ENCODE measurements at regions not wholly inside any gene's neighbourhood (a gene's known extent, or its start where the extent isn't known, plus 50 kb on each side); places are given as distances from the start of the nearest gene placed in this dataset.
A peak's percentile ranks its signal among the peaks of the same experiment; 100 is the strongest.

- H3K9me3 ChIP-seq (ENCODE audit: control insufficient read depth in 1 of 2, low read length in 2 of 2): no peaks in the 10 kb centered on the region
- CTCF ChIA-PET (ENCODE audit: partially characterized antibody): no interaction called here
- Mint-ChIP-seq H3K36me3 (no peaks in the 10 kb centered on the region), H3K4me3 (no peak overlapping the region), H3K9me3 (peaks cover 0 to 6% (median 5%) of the 10 kb centered on the region in 8 donors), H3K27me3 (peaks cover 1 to 9% of the 10 kb centered on the region in 2 donors), H3K4me1 (peaks cover 0 to 7% (median 0%) of the 10 kb centered on the region in 4 donors), H3K27ac (no peak overlapping the region)
- no peak for DNase-seq
- intact Hi-C loops (cut with micrococcal nuclease): no loop called here
- no peaks in the 10 kb centered on the region for H3K36me3 ChIP-seq (ENCODE audit: insufficient read depth, low read length)
- H3K4me3 ChIP-seq (ENCODE audit: low read length in 2 of 2): no peak overlapping the region
- H3K27me3 ChIP-seq (ENCODE audit: insufficient read depth, low read length): no peaks in the 10 kb centered on the region
- no peak overlapping the region for H3K27ac ChIP-seq (ENCODE audit: low read depth, low read length)
- H3K4me1 ChIP-seq (ENCODE audit: insufficient read depth, low read length): no peaks in the 10 kb centered on the region
- POLR2A ChIA-PET (ENCODE audit: partially characterized antibody): no interaction called here
These were observed 200.9 kb downstream of the HHIPL2 start for GRCh38 chr1:222346955-222347354.

- CTCF ChIA-PET (ENCODE audit: partially characterized antibody): no interaction called here
- no peaks in the 10 kb centered on the region for H3K27me3 ChIP-seq (ENCODE audit: insufficient read depth, low read length)
- no peaks in the 10 kb centered on the region for H3K9me3 ChIP-seq (ENCODE audit: control insufficient read depth in 1 of 2, low read length in 2 of 2)
- POLR2A ChIA-PET (ENCODE audit: partially characterized antibody): no interaction called here
- intact Hi-C loops (cut with micrococcal nuclease): no loop called here
- no peaks in the 10 kb centered on the region for H3K36me3 ChIP-seq (ENCODE audit: insufficient read depth, low read length)
- Mint-ChIP-seq H3K9me3 (peaks cover 0 to 1% (median 0%) of the 10 kb centered on the region in 8 donors), H3K27me3 (peaks cover 0 to 2% of the 10 kb centered on the region in 2 donors), H3K4me1 (peaks cover 0 to 6% (median 0%) of the 10 kb centered on the region in 4 donors), H3K4me3 (no peak overlapping the region), H3K27ac (no peak overlapping the region), H3K36me3 (no peaks in the 10 kb centered on the region)
- DNase-seq: no peak
- no peak overlapping the region for H3K27ac ChIP-seq (ENCODE audit: low read depth, low read length)
- H3K4me3 ChIP-seq (ENCODE audit: low read length in 2 of 2): no peak overlapping the region
- no peaks in the 10 kb centered on the region for H3K4me1 ChIP-seq (ENCODE audit: insufficient read depth, low read length)
These were observed 208.4 kb downstream of the HHIPL2 start for GRCh38 chr1:222339376-222339947.

GRCh38 chr1:222335586-222335985 is 212.3 kb downstream of the HHIPL2 start:
- Histone ChIP-seq H3K9me3 (ENCODE audit: control insufficient read depth in 1 of 2, low read length in 2 of 2) (no peaks in the 10 kb centered on the region), H3K4me3 (ENCODE audit: low read length in 2 of 2) (no peak overlapping the region), H3K36me3 (ENCODE audit: insufficient read depth, low read length) (no peaks in the 10 kb centered on the region), H3K27me3 (ENCODE audit: insufficient read depth, low read length) (no peaks in the 10 kb centered on the region), H3K4me1 (ENCODE audit: insufficient read depth, low read length) (no peaks in the 10 kb centered on the region), H3K27ac (ENCODE audit: low read depth, low read length) (no peak overlapping the region)
- Mint-ChIP-seq H3K4me3 (no peak overlapping the region), H3K4me1 (peaks cover 0 to 3% (median 0%) of the 10 kb centered on the region in 4 donors), H3K27ac (no peak overlapping the region), H3K9me3 (no peaks in the 10 kb centered on the region), H3K27me3 (peaks cover 0 to 2% of the 10 kb centered on the region in 2 donors), H3K36me3 (no peaks in the 10 kb centered on the region)
- DNase-seq: no peak
- ChIA-PET CTCF (ENCODE audit: partially characterized antibody) (no interaction called here), POLR2A (ENCODE audit: partially characterized antibody) (no interaction called here)
- intact Hi-C loops (cut with micrococcal nuclease): no loop called here

- CTCF ChIA-PET (ENCODE audit: partially characterized antibody): interaction anchor here (0.9 kb wide), 1 partner anchor 10 kb away, joined by 4 read pairs; no protein-coding TSS in a partner anchor
- POLR2A ChIA-PET (ENCODE audit: partially characterized antibody): no interaction called here
- peaks cover 0 to 5% (median 0%) of the 10 kb centered on the region in 8 donors for H3K9me3 Mint-ChIP-seq
These were observed 213.8 kb downstream of the HHIPL2 start for GRCh38 chr1:222334026-222334680.

GRCh38 chr1:222331765-222332164 is 216.1 kb downstream of the HHIPL2 start:
- H3K36me3 ChIP-seq (ENCODE audit: insufficient read depth, low read length): no peaks in the 10 kb centered on the region
- H3K27me3 Mint-ChIP-seq: no peaks in the 10 kb centered on the region

More at GRCh38 chr1:222334026-222334680, 213.8 kb downstream of the HHIPL2 start:
- H3K36me3 ChIP-seq (ENCODE audit: insufficient read depth, low read length): no peaks in the 10 kb centered on the region
- intact Hi-C loops (cut with micrococcal nuclease): no loop called here
- H3K27me3 Mint-ChIP-seq: peaks cover 0 to 2% of the 10 kb centered on the region in 2 donors
- no peak overlapping the region for H3K27ac Mint-ChIP-seq
- H3K4me3 ChIP-seq (ENCODE audit: low read length in 2 of 2): no peak overlapping the region
- no peak overlapping the region for H3K4me3 Mint-ChIP-seq
- no peaks in the 10 kb centered on the region for H3K27me3 ChIP-seq (ENCODE audit: insufficient read depth, low read length)
- DNase-seq: no peak
- H3K27ac ChIP-seq (ENCODE audit: low read depth, low read length): no peak overlapping the region
- peaks cover 0 to 3% (median 0%) of the 10 kb centered on the region in 4 donors for H3K4me1 Mint-ChIP-seq
- H3K9me3 ChIP-seq (ENCODE audit: control insufficient read depth in 1 of 2, low read length in 2 of 2): no peaks in the 10 kb centered on the region
- H3K36me3 Mint-ChIP-seq: peaks cover 0 to 3% of the 10 kb centered on the region in 2 donors
- no peaks in the 10 kb centered on the region for H3K4me1 ChIP-seq (ENCODE audit: insufficient read depth, low read length)

GRCh38 chr1:222331340-222331739 is 216.6 kb downstream of the HHIPL2 start:
- Histone ChIP-seq H3K27me3 (ENCODE audit: insufficient read depth, low read length) (no peaks in the 10 kb centered on the region), H3K36me3 (ENCODE audit: insufficient read depth, low read length) (no peaks in the 10 kb centered on the region), H3K9me3 (ENCODE audit: control insufficient read depth in 1 of 2, low read length in 2 of 2) (no peaks in the 10 kb centered on the region), H3K27ac (ENCODE audit: low read depth, low read length) (no peak overlapping the region), H3K4me1 (ENCODE audit: insufficient read depth, low read length) (no peaks in the 10 kb centered on the region), H3K4me3 (ENCODE audit: low read length in 2 of 2) (no peak overlapping the region)
- POLR2A ChIA-PET (ENCODE audit: partially characterized antibody): no interaction called here
- Mint-ChIP-seq H3K4me3 (no peak overlapping the region), H3K9me3 (peaks cover 0 to 5% (median 0%) of the 10 kb centered on the region in 8 donors), H3K27ac (no peak overlapping the region), H3K36me3 (peaks cover 0 to 3% of the 10 kb centered on the region in 2 donors), H3K27me3 (no peaks in the 10 kb centered on the region), H3K4me1 (peaks cover under 1 to 7% (median 1%) of the 10 kb centered on the region in 4 donors)
- CTCF ChIA-PET (ENCODE audit: partially characterized antibody): no interaction called here
- DNase-seq: no peak
- intact Hi-C loops (cut with micrococcal nuclease): no loop called here

More at GRCh38 chr1:222331765-222332164, 216.1 kb downstream of the HHIPL2 start:
- Mint-ChIP-seq H3K9me3 (peaks cover 0 to 5% (median 0%) of the 10 kb centered on the region in 8 donors), H3K4me3 (no peak overlapping the region), H3K36me3 (peaks cover 0 to 3% of the 10 kb centered on the region in 2 donors), H3K4me1 (peaks cover 0 to 4% (median 0%) of the 10 kb centered on the region in 4 donors), H3K27ac (no peak overlapping the region)
- no peaks in the 10 kb centered on the region for H3K27me3 ChIP-seq (ENCODE audit: insufficient read depth, low read length)
- intact Hi-C loops (cut with micrococcal nuclease): no loop called here
- no peak overlapping the region for H3K27ac ChIP-seq (ENCODE audit: low read depth, low read length)
- no peak overlapping the region for H3K4me3 ChIP-seq (ENCODE audit: low read length in 2 of 2)
- CTCF ChIA-PET (ENCODE audit: partially characterized antibody): no interaction called here
- POLR2A ChIA-PET (ENCODE audit: partially characterized antibody): no interaction called here
- no peak for DNase-seq
- no peaks in the 10 kb centered on the region for H3K9me3 ChIP-seq (ENCODE audit: control insufficient read depth in 1 of 2, low read length in 2 of 2)
- H3K4me1 ChIP-seq (ENCODE audit: insufficient read depth, low read length): no peaks in the 10 kb centered on the region

GRCh38 chr1:222329493-222330045 is 218.3 kb downstream of the HHIPL2 start:
- peaks cover 7 to 12% (median 8%) of the 10 kb centered on the region in 4 donors for H3K4me1 Mint-ChIP-seq
- H3K27me3 ChIP-seq (ENCODE audit: insufficient read depth, low read length): no peaks in the 10 kb centered on the region
- ChIA-PET CTCF (ENCODE audit: partially characterized antibody) (no interaction called here), POLR2A (ENCODE audit: partially characterized antibody) (no interaction called here)
- no peak overlapping the region for H3K4me3 Mint-ChIP-seq
- H3K36me3 Mint-ChIP-seq: peaks cover 0 to 3% of the 10 kb centered on the region in 2 donors
- intact Hi-C loops (cut with micrococcal nuclease): no loop called here
- H3K27ac Mint-ChIP-seq: peak overlapping the region in 1 of 7 donors; percentile 37
- no peaks in the 10 kb centered on the region for H3K4me1 ChIP-seq (ENCODE audit: insufficient read depth, low read length)
- H3K4me3 ChIP-seq (ENCODE audit: low read length in 2 of 2): no peak overlapping the region
- no peak for DNase-seq
- no peaks in the 10 kb centered on the region for H3K9me3 ChIP-seq (ENCODE audit: control insufficient read depth in 1 of 2, low read length in 2 of 2)
- H3K36me3 ChIP-seq (ENCODE audit: insufficient read depth, low read length): no peaks in the 10 kb centered on the region
- no peaks in the 10 kb centered on the region for H3K27me3 Mint-ChIP-seq
- peaks cover 0 to 5% (median 0%) of the 10 kb centered on the region in 8 donors for H3K9me3 Mint-ChIP-seq
- H3K27ac ChIP-seq (ENCODE audit: low read depth, low read length): no peak overlapping the region
